ENCODE measurements at regions not wholly inside any gene's neighbourhood (a gene's known extent, or its start where the extent isn't known, plus 50 kb on each side); places are given as distances from the start of the nearest gene placed in this dataset.
"Not testable (repeated sequence)": the region's sequence is repeated elsewhere in the genome, so short reads cannot be mapped to it uniquely, and the experiment has no call there.

GRCh38 chr9:67708109-67708508, 150.6 kb upstream of the ANKRD20A1 start:
- not testable (repeated sequence) for H3K4me3 ChIP-seq (ENCODE audit: low read length)

- not testable (repeated sequence) for H3K4me3 ChIP-seq (ENCODE audit: low read length)
Observed at GRCh38 chr9:67711429-67711828, 147.3 kb upstream of the ANKRD20A1 start.

- not testable (repeated sequence) for H3K4me3 ChIP-seq (ENCODE audit: low read length)
Observed at GRCh38 chr9:67711931-67712330, 146.8 kb upstream of the ANKRD20A1 start.

- not testable (repeated sequence) for H3K4me3 ChIP-seq (ENCODE audit: low read length)
Observed at GRCh38 chr9:67712956-67713355, 145.8 kb upstream of the ANKRD20A1 start.

- H3K4me3 ChIP-seq (ENCODE audit: low read length), result not testable (repeated sequence)
Observed at GRCh38 chr9:67717830-67718388, 140.8 kb upstream of the ANKRD20A1 start.

GRCh38 chr9:67720491-67720890, 138.2 kb upstream of the ANKRD20A1 start:
- H3K4me3 ChIP-seq (ENCODE audit: low read length), result not testable (repeated sequence)

GRCh38 chr9:67722460-67723090, 136.2 kb upstream of the ANKRD20A1 start:
- H3K4me3 ChIP-seq (ENCODE audit: low read length), result not testable (repeated sequence)

GRCh38 chr9:67723185-67723584, 135.5 kb upstream of the ANKRD20A1 start:
- H3K4me3 ChIP-seq (ENCODE audit: low read length), result peak overlapping the region; percentile 36; the same call in 1 of the 2 replicates

GRCh38 chr9:67724885-67725284, 133.8 kb upstream of the ANKRD20A1 start:
- not testable (repeated sequence) for H3K4me3 ChIP-seq (ENCODE audit: low read length)

- not testable (repeated sequence) for H3K4me3 ChIP-seq (ENCODE audit: low read length)
Observed at GRCh38 chr9:67726213-67726988, 132.3 kb upstream of the ANKRD20A1 start.

- H3K4me3 ChIP-seq (ENCODE audit: low read length), result not testable (repeated sequence)
Observed at GRCh38 chr9:67763133-67763532, 95.6 kb upstream of the ANKRD20A1 start.

GRCh38 chr9:67771807-67772206, 86.9 kb upstream of the ANKRD20A1 start:
- H3K4me3 ChIP-seq (ENCODE audit: low read length), result not testable (repeated sequence)

- H3K4me3 ChIP-seq (ENCODE audit: low read length), result not testable (repeated sequence)
Observed at GRCh38 chr9:67800170-67800569, 58.6 kb upstream of the ANKRD20A1 start.

All from GM08714 (cell line).